Lower leg skin (tissue), 4 donors: ENCODE measurements at regions not wholly inside any gene's neighbourhood (a gene's known extent, or its start where the extent isn't known, plus 50 kb on each side); places are given as distances from the start of the nearest gene placed in this dataset.

Experiments
- DNase-seq, 2 donors: peaks; one replicate each; pipeline ENCODE4 v3.0.0-alpha.2; 2019; ENCODE audit warnings: low spot score in 2 of 2
- H3K4me3 ChIP-seq: fragments of 200-600 bp; sonication (generic); 2 replicates; pipeline ENCODE4 v1.5.1; 2017; ENCODE audit warnings: mild to moderate bottlenecking, low read depth; ENCODE audit not compliant: poor library complexity, severe bottlenecking
- CTCF ChIP-seq, 3 donors: fragments of 450-650 bp; IDR thresholded peaks; one replicate each; pipeline ENCODE4 v1.5.1; 2016; ENCODE audit warnings: antibody characterized with exemption in 3 of 3, mild to moderate bottlenecking in 3 of 3, moderate library complexity in 2 of 3
- POLR2A ChIP-seq, 2 donors: fragments of 450-650 bp; IDR thresholded peaks; one replicate each; pipeline ENCODE4 v1.6.1; 2016 to 2017; ENCODE audit warnings: antibody characterized with exemption in 2 of 2, mild to moderate bottlenecking in 1 of 2, moderate library complexity in 1 of 2
- WGBS, 2 donors: methylation state at CpG; one replicate each; pipeline ENCODE4 v1.1.5; 2018; 5-methylcytosine and 5-hydroxymethylcytosine counted together
- intact Hi-C: fragments of 100-400 bp; cut with DNase I; formaldehyde crosslinking; loops from one replicate; pipeline ENCODE4 v1.15.0; 2023; ENCODE audit warnings: low total_unique reads

- H3K4me3 ChIP-seq: no peak overlapping the region
- TF ChIP-seq POLR2A (IDR thresholded peaks at IDR 0.05): no peak
- no peak for TF ChIP-seq CTCF (IDR thresholded peaks at IDR 0.05)
- DNase-seq: no peak
- intact Hi-C loops: no loop called here
- 60% methylated on average over 8 of the region's 8 CpGs for WGBS, 2 donors
These were observed 404.3 kb downstream of the ZNF521 start for GRCh38 chr18:24947521-24948305.

- intact Hi-C loops: no loop called here
- no peak for DNase-seq
- no peak overlapping the region for H3K4me3 ChIP-seq
- TF ChIP-seq POLR2A (IDR thresholded peaks at IDR 0.05) (no peak), CTCF (IDR thresholded peaks at IDR 0.05) (no peak)
- WGBS, 2 donors: 80 to 90% methylated on average over 5 of the region's 5 CpGs
These were observed 402.1 kb downstream of the ZNF521 start for GRCh38 chr18:24949908-24950307.

GRCh38 chr18:24954341-24954740 lies 397.6 kb downstream of the ZNF521 start:
- DNase-seq: no peak
- intact Hi-C loops: no loop called here
- TF ChIP-seq POLR2A (IDR thresholded peaks at IDR 0.05): no peak
- no peak overlapping the region for H3K4me3 ChIP-seq
- WGBS, 2 donors: 50 to 66% methylated on average over 1 of the region's 1 CpG

GRCh38 chr18:24958001-24958400 lies 394.0 kb downstream of the ZNF521 start:
- TF ChIP-seq CTCF (IDR thresholded peaks at IDR 0.05) (no peak), POLR2A (IDR thresholded peaks at IDR 0.05) (no peak)
- intact Hi-C loops: no loop called here
- H3K4me3 ChIP-seq: no peak overlapping the region
- 72 to 80% methylated on average over 2 of the region's 2 CpGs for WGBS, 2 donors
- DNase-seq: no peak

GRCh38 chr18:24959051-24959476 lies 392.9 kb downstream of the ZNF521 start:
- WGBS, 2 donors: 68 to 70% methylated on average over 7 of the region's 7 CpGs
- no peak for DNase-seq
- TF ChIP-seq POLR2A (IDR thresholded peaks at IDR 0.05) (no peak), CTCF (IDR thresholded peaks at IDR 0.05) (no peak)
- no peak overlapping the region for H3K4me3 ChIP-seq
- intact Hi-C loops: no loop called here

- intact Hi-C loops: no loop called here
- no peak for TF ChIP-seq POLR2A (IDR thresholded peaks at IDR 0.05)
- TF ChIP-seq CTCF (IDR thresholded peaks at IDR 0.05): no peak
- WGBS, 2 donors: 46 to 51% methylated on average over 4 of the region's 4 CpGs
- no peak overlapping the region for H3K4me3 ChIP-seq
- no peak for DNase-seq
These were observed 387.8 kb downstream of the ZNF521 start for GRCh38 chr18:24964216-24964615.
